HG03521 (cell line): ENCODE measurements at regions not wholly inside any gene's neighbourhood (a gene's known extent, or its start where the extent isn't known, plus 50 kb on each side); places are given as distances from the start of the nearest gene placed in this dataset.
"Not testable (repeated sequence)": the region's sequence is repeated elsewhere in the genome, so short reads cannot be mapped to it uniquely, and the experiment has no call there.

Source experiments
- ATAC-seq: cut with Tn5 transposase; IDR thresholded peaks from one replicate; pipeline ENCODE4 v1.9.1; 2021; ENCODE audit warnings: mild to moderate bottlenecking, moderate library complexity; ENCODE audit not compliant: unreplicated experiment

GRCh38 chr2:60259781-60260180 lies 293.7 kb downstream of the BCL11A start:
- no peak for ATAC-seq

- no peak for ATAC-seq
Measured at GRCh38 chr2:60252581-60253150, 300.8 kb downstream of the BCL11A start.

- no peak for ATAC-seq
Measured at GRCh38 chr2:60251247-60251646, 302.2 kb downstream of the BCL11A start.

GRCh38 chr2:60249879-60250278 lies 303.6 kb downstream of the BCL11A start:
- ATAC-seq = no peak

- no peak for ATAC-seq
Measured at GRCh38 chr2:60247471-60247870, 306.0 kb downstream of the BCL11A start.

- ATAC-seq = no peak
Measured at GRCh38 chr2:60246583-60246982, 306.9 kb downstream of the BCL11A start.

- no peak for ATAC-seq
Measured at GRCh38 chr2:60234274-60234986, 319.0 kb downstream of the BCL11A start.

- no peak for ATAC-seq
Measured at GRCh38 chr2:60230596-60230995, 322.9 kb downstream of the BCL11A start.

- no peak for ATAC-seq
Measured at GRCh38 chr2:60230037-60230436, 323.4 kb downstream of the BCL11A start.

GRCh38 chr2:60226943-60227342 lies 326.5 kb downstream of the BCL11A start:
- ATAC-seq = no peak

- no peak for ATAC-seq
Measured at GRCh38 chr2:60226191-60226590, 327.3 kb downstream of the BCL11A start.

GRCh38 chr2:60223859-60224258 lies 329.6 kb downstream of the BCL11A start:
- ATAC-seq = no peak

GRCh38 chr2:60221098-60221497 lies 332.4 kb downstream of the BCL11A start:
- no peak for ATAC-seq

GRCh38 chr2:60219536-60219935 lies 333.9 kb downstream of the BCL11A start:
- no peak for ATAC-seq

- ATAC-seq = no peak
Measured at GRCh38 chr2:60216452-60216995, 336.9 kb downstream of the BCL11A start.

- no peak for ATAC-seq
Measured at GRCh38 chr2:60215386-60215901, 338.0 kb downstream of the BCL11A start.

- ATAC-seq = no peak
Measured at GRCh38 chr2:60214626-60214875, 338.9 kb downstream of the BCL11A start.

- ATAC-seq = no peak
Measured at GRCh38 chr2:60213865-60214625, 339.4 kb downstream of the BCL11A start.

- ATAC-seq = no peak
Measured at GRCh38 chr2:60212181-60212945, 341.1 kb downstream of the BCL11A start.

GRCh38 chr2:60189006-60189405 lies 364.4 kb downstream of the BCL11A start:
- not testable (repeated sequence) for ATAC-seq

- ATAC-seq = no peak
Measured at GRCh38 chr2:60175290-60175689, 378.2 kb downstream of the BCL11A start.
